ENCODE measurements at regions not wholly inside any gene's neighbourhood (a gene's known extent, or its start where the extent isn't known, plus 50 kb on each side); places are given as distances from the start of the nearest gene placed in this dataset.

- TF ChIP-seq, protein P1, sequence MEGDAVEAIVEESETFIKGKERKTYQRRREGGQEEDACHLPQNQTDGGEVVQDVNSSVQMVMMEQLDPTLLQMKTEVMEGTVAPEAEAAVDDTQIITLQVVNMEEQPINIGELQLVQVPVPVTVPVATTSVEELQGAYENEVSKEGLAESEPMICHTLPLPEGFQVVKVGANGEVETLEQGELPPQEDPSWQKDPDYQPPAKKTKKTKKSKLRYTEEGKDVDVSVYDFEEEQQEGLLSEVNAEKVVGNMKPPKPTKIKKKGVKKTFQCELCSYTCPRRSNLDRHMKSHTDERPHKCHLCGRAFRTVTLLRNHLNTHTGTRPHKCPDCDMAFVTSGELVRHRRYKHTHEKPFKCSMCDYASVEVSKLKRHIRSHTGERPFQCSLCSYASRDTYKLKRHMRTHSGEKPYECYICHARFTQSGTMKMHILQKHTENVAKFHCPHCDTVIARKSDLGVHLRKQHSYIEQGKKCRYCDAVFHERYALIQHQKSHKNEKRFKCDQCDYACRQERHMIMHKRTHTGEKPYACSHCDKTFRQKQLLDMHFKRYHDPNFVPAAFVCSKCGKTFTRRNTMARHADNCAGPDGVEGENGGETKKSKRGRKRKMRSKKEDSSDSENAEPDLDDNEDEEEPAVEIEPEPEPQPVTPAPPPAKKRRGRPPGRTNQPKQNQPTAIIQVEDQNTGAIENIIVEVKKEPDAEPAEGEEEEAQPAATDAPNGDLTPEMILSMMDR (IDR thresholded peaks at IDR 0.05): no peak
- no peak for TF ChIP-seq POLR2A (IDR thresholded peaks at IDR 0.05)
These were observed 449.7 kb upstream of the DSEL start for GRCh38 chr18:67966224-67966623.
